Central memory CD4-positive, alpha-beta T cell (primary cell): ENCODE measurements at regions not wholly inside any gene's neighbourhood (a gene's known extent, or its start where the extent isn't known, plus 50 kb on each side); places are given as distances from the start of the nearest gene placed in this dataset.
"Not testable (repeated sequence)": the region's sequence is repeated elsewhere in the genome, so short reads cannot be mapped to it uniquely, and the experiment has no call there.

Experiments used
- DNase-seq: peaks from one replicate; pipeline ENCODE4 v3.0.0; 2022

GRCh38 chrX:43238461-43238945 lies 417.6 kb upstream of the MAOA start:
- no peak for DNase-seq

GRCh38 chrX:43239356-43239755 lies 416.7 kb upstream of the MAOA start:
- DNase-seq = no peak

- no peak for DNase-seq
Observed at GRCh38 chrX:43255596-43255995, 400.5 kb upstream of the MAOA start.

GRCh38 chrX:43266487-43266886 lies 389.6 kb upstream of the MAOA start:
- no peak for DNase-seq

GRCh38 chrX:43267652-43268051 lies 388.4 kb upstream of the MAOA start:
- DNase-seq = no peak

- no peak for DNase-seq
Observed at GRCh38 chrX:43269201-43269600, 386.9 kb upstream of the MAOA start.

- no peak for DNase-seq
Observed at GRCh38 chrX:43277879-43278278, 378.2 kb upstream of the MAOA start.

- no peak for DNase-seq
Observed at GRCh38 chrX:43278440-43278839, 377.7 kb upstream of the MAOA start.

- no peak for DNase-seq
Observed at GRCh38 chrX:43279341-43279808, 376.7 kb upstream of the MAOA start.

GRCh38 chrX:43283187-43283586 lies 372.9 kb upstream of the MAOA start:
- DNase-seq = no peak

GRCh38 chrX:43311625-43312024 lies 344.5 kb upstream of the MAOA start:
- DNase-seq = not testable (repeated sequence)

- DNase-seq = no peak
Observed at GRCh38 chrX:43313035-43313434, 343.1 kb upstream of the MAOA start.

GRCh38 chrX:43314525-43314924 lies 341.6 kb upstream of the MAOA start:
- no peak for DNase-seq

- no peak for DNase-seq
Observed at GRCh38 chrX:43315622-43316021, 340.5 kb upstream of the MAOA start.

GRCh38 chrX:43316146-43316545 lies 340.0 kb upstream of the MAOA start:
- no peak for DNase-seq

GRCh38 chrX:43317378-43317777 lies 338.7 kb upstream of the MAOA start:
- DNase-seq = no peak

- no peak for DNase-seq
Observed at GRCh38 chrX:43328358-43328946, 327.6 kb upstream of the MAOA start.

GRCh38 chrX:43333543-43333942 lies 322.6 kb upstream of the MAOA start:
- no peak for DNase-seq

- DNase-seq = no peak
Observed at GRCh38 chrX:43345166-43345565, 310.9 kb upstream of the MAOA start.

GRCh38 chrX:43349363-43349762 lies 306.7 kb upstream of the MAOA start:
- peak; percentile 20 for DNase-seq

- no peak for DNase-seq
Observed at GRCh38 chrX:43350935-43351334, 305.2 kb upstream of the MAOA start.

GRCh38 chrX:43357741-43358140 lies 298.4 kb upstream of the MAOA start:
- no peak for DNase-seq

GRCh38 chrX:43373032-43373431 lies 283.1 kb upstream of the MAOA start:
- DNase-seq = no peak

GRCh38 chrX:43375136-43375535 lies 281.0 kb upstream of the MAOA start:
- DNase-seq = no peak

GRCh38 chrX:43380704-43381103 lies 275.4 kb upstream of the MAOA start:
- no peak for DNase-seq
